DMS 273 (cell line): ENCODE measurements at regions not wholly inside any gene's neighbourhood (a gene's known extent, or its start where the extent isn't known, plus 50 kb on each side); places are given as distances from the start of the nearest gene placed in this dataset.
A peak's percentile ranks its signal among the peaks of the same experiment; 100 is the strongest.

Experiments
- DNase-seq: peaks from one replicate; lab custom pipeline; 2025; ENCODE audit not compliant: unreplicated experiment; lab: John Stamatoyannopoulos, UW

GRCh38 chr10:88196291-88196690 is 332.9 kb downstream of the PTEN start:
- no peak for DNase-seq

GRCh38 chr10:88198023-88198422 is 334.6 kb downstream of the PTEN start:
- DNase-seq: no peak

GRCh38 chr10:88200312-88201032 is 337.0 kb downstream of the PTEN start:
- DNase-seq: no peak

GRCh38 chr10:88205842-88206446 is 342.5 kb downstream of the PTEN start:
- DNase-seq: no peak

GRCh38 chr10:88207121-88207546 is 343.7 kb downstream of the PTEN start:
- DNase-seq: no peak

GRCh38 chr10:88209231-88209630 is 345.8 kb downstream of the PTEN start:
- no peak for DNase-seq

GRCh38 chr10:88209837-88210561 is 346.6 kb downstream of the PTEN start:
- no peak for DNase-seq

- no peak for DNase-seq
Observed at GRCh38 chr10:88211230-88211629, 347.8 kb downstream of the PTEN start.

- no peak for DNase-seq
Observed at GRCh38 chr10:88212069-88212468, 348.6 kb downstream of the PTEN start.

GRCh38 chr10:88213065-88213605 is 349.7 kb downstream of the PTEN start:
- DNase-seq: no peak

- peak; percentile 24 for DNase-seq
Observed at GRCh38 chr10:88216976-88217375, 353.6 kb downstream of the PTEN start.

GRCh38 chr10:88218362-88218761 is 354.9 kb downstream of the PTEN start:
- no peak for DNase-seq

- DNase-seq: no peak
Observed at GRCh38 chr10:88219753-88220152, 356.3 kb downstream of the PTEN start.

- DNase-seq: no peak
Observed at GRCh38 chr10:88221010-88221973, 357.9 kb downstream of the PTEN start.

GRCh38 chr10:88222881-88223280 is 359.5 kb downstream of the PTEN start:
- no peak for DNase-seq
